Cardiac fibroblast (primary cell): ENCODE measurements at regions not wholly inside any gene's neighbourhood (a gene's known extent, or its start where the extent isn't known, plus 50 kb on each side); places are given as distances from the start of the nearest gene placed in this dataset.

Experiments
- DNase-seq, 2 donors: peaks; one replicate each; pipeline versions ENCODE4 v3.0.0 to v3.0.0-alpha.2; 2010; ENCODE audit warnings: low read depth in 2 of 2
- H3K4me3 ChIP-seq, 2 donors: replicated peaks in 1 of 2; 1 replicate in 1 of 2; 2 replicates in 1 of 2; pipeline ENCODE4 v1.5.1; 2011; ENCODE audit warnings: low read depth in 2 of 2, low read length in 2 of 2, mild to moderate bottlenecking in 2 of 2, moderate library complexity in 1 of 2
- CTCF ChIP-seq: IDR thresholded peaks from one replicate; pipeline ENCODE4 v1.5.1; 2011; ENCODE audit warnings: low read depth, mild to moderate bottlenecking, low read length, inconsistent platforms

GRCh38 chr21:27023186-27023585, 56.3 kb upstream of the ADAMTS5 start:
- peak in 1 of 2 donors; percentile 7 for DNase-seq
- H3K4me3 ChIP-seq = no peak overlapping the region
- no peak for TF ChIP-seq CTCF

- TF ChIP-seq CTCF = no peak
- DNase-seq = no peak
- H3K4me3 ChIP-seq = no peak overlapping the region
These were observed 54.9 kb upstream of the ADAMTS5 start for GRCh38 chr21:27021801-27022200.

- no peak overlapping the region for H3K4me3 ChIP-seq
- no peak for DNase-seq
- no peak for TF ChIP-seq CTCF
These were observed 54.2 kb upstream of the ADAMTS5 start for GRCh38 chr21:27021046-27021445.

GRCh38 chr21:27017246-27017645, 50.4 kb upstream of the ADAMTS5 start:
- no peak for TF ChIP-seq CTCF
- peak in 1 of 2 donors; percentile 41 for DNase-seq
- no peak overlapping the region for H3K4me3 ChIP-seq
